ENCODE measurements at regions not wholly inside any gene's neighbourhood (a gene's known extent, or its start where the extent isn't known, plus 50 kb on each side); places are given as distances from the start of the nearest gene placed in this dataset.

DNA sequence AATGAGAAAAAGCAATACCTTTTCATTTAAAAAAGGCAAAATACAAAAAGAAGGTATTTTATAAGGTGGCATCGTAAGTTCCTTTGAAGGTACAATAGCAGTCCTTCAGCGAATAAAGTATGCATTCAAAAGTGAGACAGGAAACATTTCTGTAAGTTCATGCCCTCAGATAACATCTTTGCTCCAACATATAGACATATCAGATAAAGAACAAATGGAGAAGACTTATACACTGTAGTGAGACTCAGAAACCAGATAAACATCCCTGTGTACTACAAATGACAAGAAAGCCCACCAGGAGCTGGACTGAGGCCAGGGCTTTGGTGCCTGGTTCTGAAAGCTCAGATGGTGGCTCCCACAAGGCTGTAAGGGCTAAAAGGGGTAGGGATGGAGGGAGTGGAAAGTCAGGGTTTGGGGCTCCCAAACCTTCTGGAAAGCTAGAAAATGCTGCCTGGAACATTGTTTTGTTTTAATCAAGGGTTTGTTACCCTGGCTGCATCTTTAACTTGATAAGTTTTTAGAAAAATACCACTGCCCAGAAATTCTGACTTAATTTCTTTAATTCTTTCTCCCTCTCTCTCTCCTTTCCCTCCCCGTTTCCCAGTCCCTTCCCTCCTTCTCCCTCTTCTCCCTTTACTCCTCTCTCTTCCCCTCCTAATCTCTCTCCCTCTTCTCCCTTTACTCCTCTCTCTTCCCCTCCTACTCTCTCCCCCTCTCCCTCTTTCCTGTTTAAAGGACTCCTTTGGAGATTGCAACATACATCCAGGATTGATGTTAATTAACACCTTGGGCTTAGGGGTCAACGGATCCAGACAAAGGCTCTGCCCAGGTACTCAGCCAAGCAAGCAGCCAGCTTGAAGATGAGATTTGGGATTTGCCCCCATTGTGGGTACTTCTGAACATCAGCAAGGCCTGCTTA is 126.1 kb downstream of the AQP9 start:
- TF ChIP-seq, protein P1, sequence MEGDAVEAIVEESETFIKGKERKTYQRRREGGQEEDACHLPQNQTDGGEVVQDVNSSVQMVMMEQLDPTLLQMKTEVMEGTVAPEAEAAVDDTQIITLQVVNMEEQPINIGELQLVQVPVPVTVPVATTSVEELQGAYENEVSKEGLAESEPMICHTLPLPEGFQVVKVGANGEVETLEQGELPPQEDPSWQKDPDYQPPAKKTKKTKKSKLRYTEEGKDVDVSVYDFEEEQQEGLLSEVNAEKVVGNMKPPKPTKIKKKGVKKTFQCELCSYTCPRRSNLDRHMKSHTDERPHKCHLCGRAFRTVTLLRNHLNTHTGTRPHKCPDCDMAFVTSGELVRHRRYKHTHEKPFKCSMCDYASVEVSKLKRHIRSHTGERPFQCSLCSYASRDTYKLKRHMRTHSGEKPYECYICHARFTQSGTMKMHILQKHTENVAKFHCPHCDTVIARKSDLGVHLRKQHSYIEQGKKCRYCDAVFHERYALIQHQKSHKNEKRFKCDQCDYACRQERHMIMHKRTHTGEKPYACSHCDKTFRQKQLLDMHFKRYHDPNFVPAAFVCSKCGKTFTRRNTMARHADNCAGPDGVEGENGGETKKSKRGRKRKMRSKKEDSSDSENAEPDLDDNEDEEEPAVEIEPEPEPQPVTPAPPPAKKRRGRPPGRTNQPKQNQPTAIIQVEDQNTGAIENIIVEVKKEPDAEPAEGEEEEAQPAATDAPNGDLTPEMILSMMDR (IDR thresholded peaks at IDR 0.05), result no peak
- no peak for TF ChIP-seq EP300 (IDR thresholded peaks at IDR 0.05)
- TF ChIP-seq POLR2AphosphoS5 (IDR thresholded peaks at IDR 0.05), result no peak
- no peak for TF ChIP-seq POLR2A (IDR thresholded peaks at IDR 0.05)
